NCI-H1417 (cell line): ENCODE measurements at regions not wholly inside any gene's neighbourhood (a gene's known extent, or its start where the extent isn't known, plus 50 kb on each side); places are given as distances from the start of the nearest gene placed in this dataset.
A peak's percentile ranks its signal among the peaks of the same experiment; 100 is the strongest.
"Not testable (repeated sequence)": the region's sequence is repeated elsewhere in the genome, so short reads cannot be mapped to it uniquely, and the experiment has no call there.

Experiments used
- DNase-seq, 3 experiments: peaks; one replicate each; lab custom pipeline; 2025; lab: John Stamatoyannopoulos, UW

DNA sequence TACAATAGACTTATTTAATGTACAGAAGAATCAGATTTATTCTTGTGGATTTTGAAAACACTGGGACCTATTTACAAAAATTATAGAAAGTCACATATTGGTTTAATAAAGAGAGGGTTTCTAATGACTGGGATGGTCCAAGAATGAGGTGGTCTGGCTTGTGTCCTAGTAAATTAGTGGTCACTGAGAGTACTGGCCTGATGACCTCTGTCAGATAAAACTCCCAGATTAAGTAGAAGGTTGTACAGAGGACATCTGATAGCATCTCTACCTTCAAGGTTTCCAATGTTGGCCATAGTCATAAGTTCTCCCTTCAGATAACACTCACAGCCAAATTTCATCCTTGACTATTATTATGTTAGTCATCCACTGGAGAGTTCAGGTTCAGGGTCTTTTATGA, 692.9 kb downstream of the MTRR start:
- no peak for DNase-seq

DNA sequence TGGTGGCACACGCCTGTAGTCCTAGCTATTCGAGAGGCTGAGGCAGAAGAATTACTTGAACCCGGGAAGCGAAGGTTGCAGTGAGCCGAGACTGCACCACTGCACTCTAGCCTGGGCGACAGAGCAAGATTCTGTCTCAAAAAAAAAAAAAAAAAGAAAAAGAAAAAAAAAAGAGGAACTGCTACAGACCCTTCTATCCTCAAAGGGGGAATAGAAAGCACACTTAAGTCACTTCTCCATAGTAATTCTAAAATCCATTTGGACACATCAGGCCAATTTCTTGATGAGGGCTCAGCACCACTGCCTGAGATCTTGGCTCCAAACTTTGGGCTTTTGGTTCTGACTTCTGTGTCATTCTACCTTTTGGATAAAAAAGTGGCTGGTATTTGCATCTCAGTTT, 694.6 kb downstream of the MTRR start:
- DNase-seq, result not testable (repeated sequence)

DNA sequence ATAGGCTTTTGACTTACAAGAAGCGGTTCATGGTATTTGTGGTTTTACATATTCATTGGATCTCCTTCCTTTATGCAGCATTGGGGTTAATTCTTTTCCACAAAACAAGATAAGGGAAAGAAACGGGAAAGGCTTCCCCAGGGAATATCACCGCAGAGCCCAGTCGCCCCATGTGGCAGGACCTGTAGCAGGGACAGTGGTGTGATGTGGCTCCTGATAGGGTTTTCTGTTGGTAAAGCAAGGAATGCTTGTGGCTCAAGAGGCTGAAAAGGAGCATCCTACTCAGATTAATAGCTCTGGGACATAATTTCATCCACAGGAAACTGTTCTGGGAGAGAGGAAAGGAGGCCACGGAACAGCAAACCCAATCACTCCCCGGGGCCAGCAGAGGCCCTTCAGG, 699.9 kb downstream of the MTRR start:
- DNase-seq, result no peak

DNA sequence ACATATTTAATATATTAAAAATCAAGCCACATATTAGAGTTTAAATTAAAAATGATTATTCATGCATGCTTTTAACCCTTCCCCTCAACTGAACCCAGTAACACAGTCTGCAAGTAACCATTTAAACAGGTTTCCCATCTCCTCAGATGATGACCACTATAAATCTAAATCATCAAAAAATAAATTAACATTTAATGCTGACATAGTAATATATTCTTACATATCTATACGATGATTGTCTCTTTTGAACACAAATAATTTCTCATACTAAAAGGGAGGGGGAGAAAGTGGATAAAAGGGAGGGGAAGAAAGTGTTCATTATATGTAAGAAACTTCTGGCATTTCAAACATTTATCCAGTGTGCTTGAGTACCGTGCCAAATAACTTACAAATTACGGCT, 701.6 kb downstream of the MTRR start:
- no peak for DNase-seq

DNA sequence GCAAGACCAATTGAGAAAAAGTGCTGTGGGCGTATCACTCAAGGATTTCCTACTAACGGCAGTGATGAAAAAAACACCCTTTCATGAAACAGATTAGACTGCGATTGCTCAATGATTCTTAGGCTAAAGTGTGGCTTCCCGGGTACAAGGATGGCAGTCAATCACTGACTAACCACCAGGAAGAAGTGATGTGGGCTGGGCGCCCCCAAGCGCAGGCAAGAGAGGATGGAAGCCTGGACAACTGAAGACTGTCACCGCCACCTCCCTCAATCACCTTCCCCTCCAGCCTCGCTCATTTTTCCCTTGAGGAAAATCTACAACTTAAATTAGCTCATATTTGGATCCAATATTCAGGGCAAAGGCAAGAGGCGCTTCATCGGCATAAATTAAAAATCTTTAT, 707.2 kb downstream of the MTRR start:
- DNase-seq, result no peak

DNA sequence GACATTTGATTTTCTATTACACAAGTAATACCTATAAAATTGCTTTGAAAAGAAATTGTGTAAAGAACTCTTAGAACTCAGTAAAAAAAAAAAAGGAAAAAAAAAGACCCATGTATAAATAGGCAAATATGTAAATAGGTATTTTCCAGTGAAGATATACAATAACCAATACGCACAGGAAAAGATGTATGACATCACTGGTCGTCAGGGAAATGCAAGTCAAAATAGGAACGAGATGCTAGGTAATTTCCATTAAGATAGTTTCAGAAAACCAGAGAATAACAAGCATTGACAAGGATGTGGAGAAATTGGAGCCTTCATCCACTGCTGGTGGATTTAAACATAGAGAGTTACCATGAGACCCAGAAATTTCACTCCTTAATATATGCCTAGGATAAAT, 708.8 kb downstream of the MTRR start:
- no peak for DNase-seq

DNA sequence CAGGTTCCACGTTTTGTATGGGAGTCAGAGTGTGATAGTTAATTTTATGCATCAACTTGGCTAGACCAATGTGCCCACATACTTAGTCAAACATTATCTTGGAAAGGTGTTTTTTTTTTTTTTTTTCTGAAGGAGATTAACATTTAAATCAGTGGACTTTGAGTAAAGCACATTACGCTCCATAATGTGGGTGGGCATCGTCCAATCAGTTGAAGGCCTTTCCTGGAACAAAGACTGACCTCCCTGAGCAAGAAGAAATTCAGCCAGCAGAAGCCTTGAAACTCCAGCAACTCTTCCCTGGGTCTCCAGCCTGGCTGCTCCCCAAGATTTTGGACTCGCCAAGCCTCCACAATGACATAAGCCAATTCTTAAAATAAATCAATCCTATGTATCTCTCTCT, 711.4 kb downstream of the MTRR start:
- no peak for DNase-seq

DNA sequence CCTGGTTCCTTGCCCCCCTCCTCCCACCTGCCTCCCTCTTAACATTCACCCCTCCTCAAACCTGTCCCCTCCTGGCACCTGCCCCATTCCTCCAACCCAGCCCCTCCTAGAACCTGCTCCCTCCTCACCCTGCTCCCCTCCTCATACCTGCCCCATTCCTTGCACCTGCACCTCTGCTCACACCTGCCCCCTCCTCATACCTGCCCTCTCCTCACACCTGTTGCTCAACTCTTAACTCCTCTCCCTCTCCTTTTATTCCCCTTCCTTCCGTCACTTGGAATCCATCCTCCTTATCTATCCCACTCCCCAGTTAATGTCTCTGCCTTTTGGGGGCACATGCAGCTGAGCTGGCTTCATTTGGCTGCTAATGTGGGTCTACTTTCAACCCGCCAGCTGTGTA, 712.1 kb downstream of the MTRR start:
- no peak for DNase-seq

DNA sequence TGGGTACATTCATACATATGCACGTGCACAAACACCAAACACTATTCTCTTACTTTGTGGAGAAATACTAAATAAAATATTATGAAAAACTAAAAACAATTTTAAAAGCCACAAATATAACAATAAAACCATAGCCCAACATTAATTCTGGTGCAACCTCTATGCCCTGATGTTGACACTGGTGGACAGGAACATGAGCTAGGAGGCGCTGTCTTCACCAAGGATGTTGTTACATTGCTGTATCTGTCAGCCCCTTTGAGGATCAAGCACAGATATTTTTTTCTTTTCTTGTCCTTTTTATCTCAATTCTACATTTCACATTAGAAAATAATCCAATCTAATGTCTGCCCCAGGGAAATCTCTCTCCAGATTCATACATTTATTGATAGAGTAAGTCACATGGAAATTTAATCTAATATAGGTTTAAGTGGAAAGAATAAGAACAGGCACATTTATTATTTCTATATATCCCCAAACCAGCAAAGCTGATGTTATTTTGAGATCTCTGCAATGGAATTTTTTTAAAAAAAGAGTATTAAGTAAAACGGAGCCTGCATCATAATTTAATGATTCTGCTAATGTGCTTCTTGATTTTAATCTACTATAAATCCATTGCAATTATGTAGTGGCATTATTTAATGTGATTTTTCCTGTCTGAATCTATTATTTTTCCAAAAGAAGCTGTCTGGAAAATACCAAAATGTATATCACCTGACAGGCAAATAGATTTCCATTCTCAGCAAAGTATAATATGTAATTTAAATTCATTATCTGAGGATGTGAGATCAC, 716.5 kb downstream of the MTRR start:
- DNase-seq, result no peak

DNA sequence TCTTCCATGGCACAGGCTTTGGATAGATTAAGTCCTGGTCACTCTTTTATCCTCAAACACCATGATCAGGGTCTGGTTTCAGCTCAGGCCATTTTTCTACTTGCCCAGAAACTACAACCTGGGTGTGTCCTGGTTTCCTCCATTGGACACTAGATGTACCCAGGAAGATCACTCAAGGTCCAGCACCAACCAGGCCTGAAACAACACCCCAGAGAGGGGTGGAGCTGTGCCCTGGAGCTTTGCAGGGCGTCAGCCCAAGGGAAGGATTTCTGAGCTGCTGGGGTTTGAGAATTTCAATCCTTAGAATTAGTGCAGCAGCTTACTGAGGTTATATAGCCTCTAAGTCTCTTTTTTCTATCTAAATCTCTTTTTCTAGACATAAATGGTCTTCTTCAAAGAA, 722.0 kb downstream of the MTRR start:
- no peak for DNase-seq

DNA sequence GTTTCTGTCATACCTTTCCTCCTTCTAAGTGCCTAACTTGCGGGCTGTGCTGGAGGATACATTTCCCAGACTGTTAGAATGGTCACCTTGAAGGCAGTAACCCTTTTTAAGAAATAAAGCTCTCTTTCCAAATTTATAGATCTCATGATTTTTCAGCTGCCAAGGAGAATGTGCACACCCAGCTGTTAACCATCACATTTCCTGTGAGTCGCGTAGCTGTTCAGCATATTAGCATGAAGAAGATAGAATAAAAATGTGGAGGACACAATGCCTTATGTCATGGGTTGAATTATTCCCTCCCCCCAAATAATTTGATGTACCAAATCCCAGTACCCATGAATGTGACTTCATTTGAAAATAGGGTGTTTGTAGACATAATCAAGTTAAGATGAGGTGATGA, 729.4 kb downstream of the MTRR start:
- no peak for DNase-seq

DNA sequence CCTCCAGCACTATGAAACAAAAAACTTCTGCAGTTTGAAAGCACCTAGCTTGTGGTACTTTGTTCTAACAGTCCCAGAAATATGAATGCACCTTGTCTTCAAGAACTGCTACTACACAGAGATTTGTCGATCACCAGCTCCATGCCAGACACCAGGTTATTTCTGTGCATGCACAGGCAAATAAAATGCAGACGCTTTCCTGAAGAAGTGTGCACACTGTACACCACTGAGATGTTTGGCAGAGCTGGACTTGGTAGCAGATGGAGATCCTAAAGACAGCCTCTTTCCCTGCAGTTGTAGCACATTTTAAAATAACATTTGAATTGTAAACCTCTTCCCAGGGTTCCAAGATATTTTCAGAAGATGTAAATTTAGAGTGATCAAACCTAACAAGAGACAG, 730.0 kb downstream of the MTRR start:
- DNase-seq, result no peak

DNA sequence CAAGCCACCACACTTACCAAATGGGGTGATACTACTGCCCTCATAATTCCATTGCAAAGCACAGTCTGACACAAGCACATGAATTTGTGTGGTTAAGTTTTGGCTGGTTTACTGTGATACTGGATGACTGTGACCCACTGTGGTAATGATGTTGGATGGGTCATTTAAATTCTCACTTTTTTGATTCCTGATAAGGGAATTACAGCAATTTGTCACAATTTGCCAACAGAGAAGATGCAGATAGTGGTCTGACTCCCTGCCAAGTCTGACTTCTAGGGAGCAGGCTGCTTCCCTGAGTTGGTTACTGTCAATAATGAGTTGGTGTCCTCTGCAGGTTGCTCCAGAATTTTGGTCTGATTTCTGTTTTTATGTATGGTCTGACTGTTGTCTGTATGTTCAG, 731.9 kb downstream of the MTRR start:
- no peak for DNase-seq

DNA sequence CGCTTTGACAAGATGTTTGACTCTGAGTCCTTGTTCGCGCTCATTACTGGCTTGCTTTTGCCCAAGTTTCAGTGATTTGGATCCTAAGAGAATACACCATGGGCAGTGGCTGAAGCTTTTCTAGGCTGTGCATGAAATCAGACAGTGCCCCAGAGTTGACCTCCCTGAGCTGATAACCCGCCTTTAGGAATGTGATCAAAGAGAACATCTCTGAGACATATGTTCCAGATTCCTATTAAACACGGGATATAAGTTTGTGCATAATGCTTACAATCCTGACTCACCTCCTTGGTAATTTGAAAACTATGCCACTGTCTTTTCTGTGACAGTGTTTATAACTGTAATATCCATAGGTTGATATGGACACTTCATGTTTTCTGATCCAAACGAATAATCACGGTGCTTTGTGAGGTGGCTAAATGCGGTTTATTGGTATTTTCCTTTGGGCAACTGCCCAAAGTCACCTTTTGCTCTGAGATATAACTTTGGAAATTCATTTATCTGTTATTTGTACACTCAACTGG, 732.9 kb downstream of the MTRR start:
- no peak for DNase-seq

DNA sequence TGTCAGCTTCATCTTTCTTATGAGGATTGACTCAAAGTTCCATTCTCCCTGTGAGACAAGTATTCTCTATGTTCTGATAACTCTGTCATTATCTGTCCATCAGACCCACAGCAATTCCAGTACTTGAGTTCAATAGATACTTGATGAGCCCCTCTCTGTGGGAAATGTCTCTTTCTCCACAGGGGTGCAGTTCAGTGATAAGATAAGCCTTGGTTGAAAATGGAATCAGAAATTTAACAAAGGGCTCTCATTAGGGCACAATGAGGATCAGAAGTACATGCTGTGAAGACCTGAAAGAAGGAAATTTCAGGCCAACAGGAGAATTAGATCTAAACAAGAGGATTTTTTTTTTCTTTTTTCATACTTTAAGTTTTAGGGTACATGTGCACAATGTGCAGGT, 737.3 kb downstream of the MTRR start:
- DNase-seq, result peak in 1 of 3 experiments; percentile 42

DNA sequence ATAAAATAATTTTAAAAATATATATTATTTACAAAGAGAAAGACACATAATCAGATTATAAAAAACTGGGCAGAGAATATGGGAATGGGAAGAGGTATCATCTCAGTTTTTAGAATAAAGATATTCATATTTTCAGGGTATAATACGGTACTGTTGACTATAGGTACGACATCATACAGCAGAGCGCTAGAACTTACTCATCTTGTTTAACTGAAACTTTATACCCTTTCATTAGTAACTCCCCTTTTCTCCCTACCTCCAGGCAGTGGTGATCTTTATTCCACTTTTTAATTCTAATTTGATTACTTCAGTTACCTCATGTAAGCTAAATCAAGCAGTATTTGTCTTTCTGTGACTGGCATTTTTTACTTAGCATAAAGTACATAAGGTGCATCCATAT, 742.1 kb downstream of the MTRR start:
- no peak for DNase-seq

DNA sequence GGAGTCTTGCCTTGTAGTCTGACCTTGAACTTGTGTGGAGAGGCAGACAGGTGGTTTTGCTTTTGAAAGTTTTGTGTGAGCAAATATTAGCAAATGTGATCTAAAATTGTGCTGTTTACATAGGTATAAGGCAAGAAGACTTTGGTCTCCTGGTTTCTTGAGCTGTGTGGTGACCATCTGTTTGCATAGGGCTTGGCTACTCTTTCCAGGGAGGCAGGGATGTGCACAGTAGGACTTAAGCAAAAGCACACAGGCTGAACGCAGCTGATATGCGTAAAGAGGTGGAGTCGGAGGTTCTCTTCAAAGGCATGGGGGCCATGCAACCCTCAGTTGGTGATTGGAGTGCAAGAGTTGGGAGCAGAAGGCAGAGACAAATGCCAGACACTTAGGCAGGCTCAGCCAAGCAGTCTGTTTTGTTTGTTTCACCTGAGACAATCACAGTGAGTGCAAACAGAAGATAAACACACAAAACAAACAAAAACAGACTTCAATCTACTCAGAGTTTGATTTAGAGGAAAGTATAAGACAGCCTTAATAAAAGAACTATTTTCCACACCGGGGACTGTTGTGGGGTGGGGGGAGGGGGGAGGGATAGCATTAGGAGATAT, 744.2 kb downstream of the MTRR start:
- DNase-seq, result no peak

DNA sequence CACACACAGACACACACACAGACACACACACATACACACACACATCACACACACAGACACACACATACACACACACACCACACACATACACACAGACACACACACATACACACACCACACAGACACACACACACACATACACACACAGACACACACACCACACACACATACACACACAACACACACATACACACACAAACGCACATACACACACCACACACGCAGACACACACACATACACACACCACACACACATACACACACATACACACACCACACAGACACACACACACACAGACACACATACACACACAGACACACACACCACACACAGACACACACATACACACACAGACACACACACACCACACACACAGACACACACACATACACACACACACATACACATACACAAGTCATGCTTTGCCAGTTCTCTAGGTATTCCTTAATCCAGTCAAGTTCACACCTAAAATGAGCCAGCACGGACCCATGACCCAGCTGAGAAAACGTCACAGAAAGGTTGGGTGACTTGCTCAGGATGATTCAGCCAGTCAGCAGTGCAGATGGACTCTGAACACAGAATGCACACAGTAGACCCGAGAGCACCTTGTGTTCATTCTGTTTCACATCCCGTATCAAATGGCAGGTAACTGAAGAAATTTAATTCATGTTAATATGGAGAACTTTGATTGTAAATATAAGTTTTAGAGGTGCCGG, 746.4 kb downstream of the MTRR start:
- DNase-seq, result no peak

DNA sequence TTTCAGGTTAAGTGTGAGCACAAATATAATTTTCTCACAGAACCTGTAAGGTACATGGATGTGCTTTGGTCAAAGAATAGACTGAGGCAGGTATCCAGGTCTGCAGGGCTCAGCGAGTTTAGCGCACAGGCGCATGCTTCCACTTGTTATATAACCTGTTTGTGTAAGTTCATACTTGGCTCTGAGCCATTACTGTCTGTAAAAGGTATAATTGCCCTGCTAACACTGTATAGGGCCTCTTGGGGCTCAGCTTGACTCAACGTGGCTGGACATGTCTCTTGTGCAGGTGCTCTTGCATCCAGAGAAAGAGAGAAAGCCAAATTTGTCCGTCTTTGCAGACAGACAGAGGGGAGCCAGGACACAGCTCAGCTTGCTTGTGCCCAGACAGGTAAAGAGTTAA, 759.6 kb downstream of the MTRR start:
- peak; percentile 88 to 99 (median 88) for DNase-seq

DNA sequence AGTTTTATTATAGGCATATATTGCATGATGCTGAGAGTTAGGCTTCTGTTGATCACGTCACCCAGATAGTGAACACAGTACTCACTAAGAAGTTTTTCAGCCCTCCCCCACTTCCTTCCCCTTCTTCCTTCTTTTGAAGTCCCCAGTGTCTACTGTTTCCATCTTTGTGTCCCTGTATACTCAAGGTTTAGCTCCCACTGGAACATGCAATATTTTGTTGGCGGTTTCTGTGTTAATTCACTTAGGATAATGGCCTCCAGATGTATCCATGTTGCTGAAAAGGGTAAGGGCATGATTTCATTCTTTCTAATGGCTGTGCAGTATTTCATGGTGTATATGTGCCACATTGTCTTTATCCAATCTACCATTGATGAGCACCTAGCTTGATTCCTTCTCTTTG, 764.3 kb downstream of the MTRR start:
- DNase-seq, result no peak

DNA sequence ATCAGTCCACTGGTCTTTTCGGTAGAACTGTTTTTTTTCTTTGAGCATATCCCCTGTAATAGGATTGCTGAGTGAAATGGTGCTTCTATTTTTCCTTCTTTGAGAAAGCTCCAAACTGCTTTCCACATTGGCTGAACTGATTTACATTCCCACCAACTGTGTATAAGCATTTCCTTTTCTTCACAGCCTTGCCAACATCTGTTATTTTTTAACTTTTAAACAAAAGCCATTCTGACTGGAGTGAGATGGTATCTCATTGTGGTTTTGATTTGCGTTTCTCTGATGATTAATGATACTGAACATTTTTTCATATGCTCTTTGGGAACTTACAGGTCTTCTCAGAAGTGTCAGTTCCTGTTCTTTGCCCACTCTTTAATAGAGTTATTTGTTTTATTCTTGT, 764.7 kb downstream of the MTRR start:
- no peak for DNase-seq

DNA sequence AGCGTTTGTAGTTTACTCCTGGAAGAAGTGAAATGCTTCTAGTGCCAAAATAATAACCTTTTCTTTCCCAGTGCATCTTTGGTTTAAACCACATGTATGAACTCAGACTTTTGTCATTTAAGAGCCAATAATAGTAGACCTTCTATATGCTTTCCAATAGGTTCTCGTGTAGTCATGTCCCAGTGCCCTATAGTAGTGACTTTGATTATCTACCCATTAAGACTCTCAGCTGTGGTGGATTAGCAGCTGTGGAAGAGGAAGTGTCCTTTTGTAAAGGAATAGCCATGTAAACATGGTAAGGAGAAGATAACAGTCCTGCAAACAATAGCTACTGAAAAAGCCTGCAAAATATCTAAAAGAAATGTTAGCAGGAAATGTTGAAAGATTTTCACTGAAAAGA, 765.3 kb downstream of the MTRR start:
- peak in 1 of 3 experiments; percentile 34 for DNase-seq
